GM23338 (cell line): ENCODE measurements at regions not wholly inside any gene's neighbourhood (a gene's known extent, or its start where the extent isn't known, plus 50 kb on each side); places are given as distances from the start of the nearest gene placed in this dataset.
A peak's percentile ranks its signal among the peaks of the same experiment; 100 is the strongest.

Source experiments
- ATAC-seq: fragments of 200-7000 bp; cut with Tn5 transposase; 3 replicates; pipeline ENCODE4 v1.9.1; 2020
- DNase-seq: peaks from one replicate; pipeline ENCODE4 v3.0.0-alpha.2; 2015; ENCODE audit warnings: low spot score
- H2AFZ ChIP-seq: fragments of 200-600 bp; sonication (generic); 2 replicates; pipeline ENCODE4 v1.8.0; 2016; ENCODE audit warnings: antibody characterized with exemption, mild to moderate bottlenecking, moderate library complexity
- H3F3A ChIP-seq: fragments of 200-600 bp; sonication (generic); replicated peaks from 2 replicates; pipeline ENCODE4 v1.8.0; 2017; ENCODE audit warnings: antibody characterized with exemption, mixed run types, low read depth
- H3K27ac ChIP-seq: fragments of 200-600 bp; sonication (generic); 2 replicates; pipeline ENCODE4 v1.6.1; 2016; ENCODE audit warnings: low read depth
- H3K27me3 ChIP-seq: fragments of 200-600 bp; sonication (generic); 2 replicates; pipeline ENCODE4 v1.8.0; 2016; ENCODE audit warnings: mild to moderate bottlenecking, mixed run types, moderate library complexity; ENCODE audit not compliant: insufficient read depth
- H3K36me3 ChIP-seq: fragments of 200-600 bp; sonication (generic); 2 replicates; pipeline ENCODE4 v1.8.0; 2016; ENCODE audit warnings: mild to moderate bottlenecking; ENCODE audit not compliant: insufficient read depth
- H3K4me1 ChIP-seq: fragments of 200-600 bp; sonication (generic); 2 replicates; pipeline ENCODE4 v1.8.0; 2016; ENCODE audit warnings: mild to moderate bottlenecking, moderate library complexity; ENCODE audit not compliant: insufficient read depth
- H3K4me2 ChIP-seq: fragments of 200-600 bp; sonication (generic); 2 replicates; pipeline ENCODE4 v1.7.1; 2017; ENCODE audit warnings: mixed run types
- H3K4me3 ChIP-seq: fragments of 200-600 bp; sonication (generic); 2 replicates; pipeline ENCODE4 v1.6.1; 2016; ENCODE audit warnings: mixed run types
- H3K79me2 ChIP-seq: fragments of 200-600 bp; sonication (generic); replicated peaks from 2 replicates; pipeline ENCODE4 v1.8.0; 2017; ENCODE audit warnings: mild to moderate bottlenecking; ENCODE audit not compliant: insufficient read depth
- H3K9me2 ChIP-seq: fragments of 200-600 bp; sonication (generic); 2 replicates; pipeline ENCODE4 v1.8.0; 2017; ENCODE audit not compliant: insufficient read depth
- H4K20me1 ChIP-seq: fragments of 200-600 bp; sonication (generic); replicated peaks from 2 replicates; pipeline ENCODE4 v1.8.0; 2017; ENCODE audit warnings: mild to moderate bottlenecking; ENCODE audit not compliant: insufficient read depth
- H3K27ac Mint-ChIP-seq: 2 replicates; pipeline ENCODE4 v1.8.0; 2020; ENCODE audit warnings: inconsistent platforms, mild to moderate bottlenecking, moderate library complexity, mixed read lengths
- H3K27me3 Mint-ChIP-seq: 3 replicates; pipeline ENCODE4 v1.8.0; 2022; ENCODE audit warnings: low read depth, mild to moderate bottlenecking, moderate library complexity, mixed read lengths, inconsistent platforms; ENCODE audit not compliant: insufficient read depth, poor library complexity
- H3K36me3 Mint-ChIP-seq: 3 replicates; pipeline ENCODE4 v1.8.0; 2021; ENCODE audit warnings: low read depth, mild to moderate bottlenecking, inconsistent platforms, moderate library complexity, mixed read lengths
- H3K4me1 Mint-ChIP-seq: 3 replicates; pipeline ENCODE4 v1.8.0; 2020; ENCODE audit warnings: mild to moderate bottlenecking, inconsistent platforms, mixed read lengths
- H3K4me3 Mint-ChIP-seq: 3 replicates; pipeline ENCODE4 v1.8.0; 2021; ENCODE audit warnings: moderate library complexity, mild to moderate bottlenecking, inconsistent platforms, mixed read lengths
- H3K9me3 Mint-ChIP-seq: 3 replicates; pipeline ENCODE4 v1.8.0; 2020; ENCODE audit warnings: moderate library complexity, mild to moderate bottlenecking, inconsistent platforms, mixed read lengths
- EZH2 ChIP-seq: fragments of 200-600 bp; sonication (generic); IDR thresholded peaks from one replicate; pipeline ENCODE4 v1.8.0; 2017; ENCODE audit warnings: antibody characterized with exemption, mild to moderate bottlenecking, low read depth; ENCODE audit not compliant: unreplicated experiment
- JUNB ChIP-seq: IDR thresholded peaks from one replicate; pipeline ENCODE4 v1.6.1; 2016; ENCODE audit warnings: antibody characterized with exemption; ENCODE audit not compliant: unreplicated experiment
- POLR2AphosphoS5 ChIP-seq: IDR thresholded peaks from 2 replicates; pipeline ENCODE4 v1.6.1; 2016; ENCODE audit warnings: antibody characterized with exemption, low read depth
- STAT1 ChIP-seq: IDR thresholded peaks from one replicate; pipeline ENCODE4 v1.6.1; 2016; ENCODE audit warnings: antibody characterized with exemption; ENCODE audit not compliant: unreplicated experiment
- ZNF114 ChIP-seq: fragments of 250-450 bp; sonication (Bioruptor Pico); IDR thresholded peaks from 2 replicates; pipeline ENCODE4 v1.5.0; 2020; ENCODE audit warnings: mild to moderate bottlenecking, moderate library complexity
- ZNF331 ChIP-seq: fragments of 250-450 bp; sonication (Bioruptor Pico); IDR thresholded peaks from 2 replicates; pipeline ENCODE4 v1.5.0; 2020; ENCODE audit warnings: low read depth, mild to moderate bottlenecking, moderate library complexity
- TF ChIP-seq, protein P1 (sequence below): IDR thresholded peaks from 2 replicates; pipeline ENCODE4 v1.6.1; 2016; ENCODE audit warnings: antibody characterized with exemption
- TF ChIP-seq, protein P2 (sequence below), 2 experiments: fragments of 200-600 bp in 1 of 2; sonication (generic) in 1 of 2; conservative IDR thresholded peaks; 2 replicates each; pipeline versions ENCODE4 v1.5.1 to v1.6.1; 2016 to 2017; ENCODE audit warnings: antibody characterized with exemption in 2 of 2, low read depth in 2 of 2, mild to moderate bottlenecking in 2 of 2, moderate library complexity in 1 of 2
- TF ChIP-seq, protein P3 (sequence below): fragments of 250-450 bp; sonication (Bioruptor Pico); IDR thresholded peaks from 2 replicates; pipeline ENCODE4 v1.5.0; 2020; ENCODE audit warnings: mild to moderate bottlenecking, moderate library complexity
- TF ChIP-seq, protein P4 (sequence below): IDR thresholded peaks from one replicate; pipeline ENCODE4 v1.6.1; 2018; ENCODE audit warnings: antibody characterized with exemption; ENCODE audit not compliant: unreplicated experiment

DNA sequence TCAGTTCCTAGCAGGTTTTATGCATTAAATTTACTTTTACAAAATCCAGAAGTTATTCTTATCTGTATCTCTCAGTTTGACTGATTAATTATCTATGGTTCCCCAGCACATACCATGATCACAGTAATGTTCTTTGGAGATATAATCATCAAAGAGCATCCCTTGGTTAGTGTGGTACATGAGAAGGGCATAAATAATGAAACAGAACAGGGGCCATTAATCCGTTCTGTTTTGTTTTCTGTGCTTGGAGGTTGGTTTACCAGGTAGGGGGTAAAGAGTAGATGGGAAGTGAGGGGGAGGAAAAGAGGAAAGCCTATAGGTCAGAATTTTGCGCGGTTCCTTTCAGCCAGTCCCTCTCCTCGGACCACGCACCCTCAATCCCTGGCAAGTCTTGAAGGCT is 718.7 kb upstream of the TENM3 start:
- H3K4me1 ChIP-seq: peaks cover 18% of the 10 kb centered on the region
- H3K27ac Mint-ChIP-seq: no peak overlapping the region; the same call in 1 of the 2 replicates
- H3K4me2 ChIP-seq: peak overlapping the region; percentile 22; the same call in 1 of the 2 replicates
- no peaks in the 10 kb centered on the region for H3K36me3 Mint-ChIP-seq
- H3K27me3 ChIP-seq: no peaks in the 10 kb centered on the region
- no peaks in the 10 kb centered on the region for H3K36me3 ChIP-seq
- H3F3A ChIP-seq: no peaks in the 10 kb centered on the region
- no peak overlapping the region for H3K27ac ChIP-seq
- TF ChIP-seq POLR2AphosphoS5: no peak
- H4K20me1 ChIP-seq: no peaks in the 10 kb centered on the region
- no peaks in the 10 kb centered on the region for H3K79me2 ChIP-seq
- H3K4me1 Mint-ChIP-seq: peaks cover 18% of the 10 kb centered on the region
- H3K27me3 Mint-ChIP-seq: no peaks in the 10 kb centered on the region
- no peak overlapping the region for H3K4me3 ChIP-seq
- no peak for ATAC-seq
- H2AFZ ChIP-seq: no peak overlapping the region
- H3K9me2 ChIP-seq: no peaks in the 10 kb centered on the region
- no peak overlapping the region for H3K4me3 Mint-ChIP-seq
- H3K9me3 Mint-ChIP-seq: no peaks in the 10 kb centered on the region; the same call in 2 of the 3 replicates
- DNase-seq: no peak

DNA sequence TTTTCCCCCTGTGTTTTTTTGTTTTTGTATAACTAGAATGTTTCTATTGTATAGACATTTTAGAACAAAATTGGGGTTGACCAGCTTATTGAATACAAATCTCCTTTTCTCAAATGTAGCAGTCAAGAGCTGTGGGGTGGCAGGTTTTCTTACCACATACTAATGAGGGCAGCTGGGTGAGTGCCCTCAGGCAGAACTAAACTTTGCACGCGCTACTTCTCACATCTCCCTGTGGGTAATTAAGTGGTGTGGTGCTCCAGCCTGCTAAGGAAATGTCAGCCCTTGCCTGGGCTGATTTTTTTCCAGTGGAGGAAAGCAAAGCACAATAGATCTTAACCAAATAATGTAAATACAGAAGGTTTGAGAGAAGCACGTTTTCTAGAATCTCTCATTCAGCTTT is 717.6 kb upstream of the TENM3 start:
- peaks cover 18% of the 10 kb centered on the region for H3K4me1 ChIP-seq
- Mint-ChIP-seq H3K27me3 (no peaks in the 10 kb centered on the region), H3K4me3 (no peak overlapping the region), H3K27ac (no peak overlapping the region), H3K9me3 (no peaks in the 10 kb centered on the region), H3K4me1 (peaks cover 18% of the 10 kb centered on the region), H3K36me3 (no peaks in the 10 kb centered on the region)
- no peaks in the 10 kb centered on the region for H3K9me2 ChIP-seq
- no peaks in the 10 kb centered on the region for H3F3A ChIP-seq
- no peak overlapping the region for H3K27ac ChIP-seq
- H3K36me3 ChIP-seq: no peaks in the 10 kb centered on the region
- no peak overlapping the region for H3K4me2 ChIP-seq
- no peak overlapping the region for H2AFZ ChIP-seq
- no peak for ATAC-seq
- no peak overlapping the region for H3K4me3 ChIP-seq
- no peaks in the 10 kb centered on the region for H4K20me1 ChIP-seq
- H3K79me2 ChIP-seq: no peaks in the 10 kb centered on the region
- DNase-seq: no peak
- no peaks in the 10 kb centered on the region for H3K27me3 ChIP-seq
- TF ChIP-seq, protein P1, sequence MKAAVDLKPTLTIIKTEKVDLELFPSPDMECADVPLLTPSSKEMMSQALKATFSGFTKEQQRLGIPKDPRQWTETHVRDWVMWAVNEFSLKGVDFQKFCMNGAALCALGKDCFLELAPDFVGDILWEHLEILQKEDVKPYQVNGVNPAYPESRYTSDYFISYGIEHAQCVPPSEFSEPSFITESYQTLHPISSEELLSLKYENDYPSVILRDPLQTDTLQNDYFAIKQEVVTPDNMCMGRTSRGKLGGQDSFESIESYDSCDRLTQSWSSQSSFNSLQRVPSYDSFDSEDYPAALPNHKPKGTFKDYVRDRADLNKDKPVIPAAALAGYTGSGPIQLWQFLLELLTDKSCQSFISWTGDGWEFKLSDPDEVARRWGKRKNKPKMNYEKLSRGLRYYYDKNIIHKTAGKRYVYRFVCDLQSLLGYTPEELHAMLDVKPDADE: no peak
- TF ChIP-seq EZH2: no peak
- TF ChIP-seq, protein P2, sequence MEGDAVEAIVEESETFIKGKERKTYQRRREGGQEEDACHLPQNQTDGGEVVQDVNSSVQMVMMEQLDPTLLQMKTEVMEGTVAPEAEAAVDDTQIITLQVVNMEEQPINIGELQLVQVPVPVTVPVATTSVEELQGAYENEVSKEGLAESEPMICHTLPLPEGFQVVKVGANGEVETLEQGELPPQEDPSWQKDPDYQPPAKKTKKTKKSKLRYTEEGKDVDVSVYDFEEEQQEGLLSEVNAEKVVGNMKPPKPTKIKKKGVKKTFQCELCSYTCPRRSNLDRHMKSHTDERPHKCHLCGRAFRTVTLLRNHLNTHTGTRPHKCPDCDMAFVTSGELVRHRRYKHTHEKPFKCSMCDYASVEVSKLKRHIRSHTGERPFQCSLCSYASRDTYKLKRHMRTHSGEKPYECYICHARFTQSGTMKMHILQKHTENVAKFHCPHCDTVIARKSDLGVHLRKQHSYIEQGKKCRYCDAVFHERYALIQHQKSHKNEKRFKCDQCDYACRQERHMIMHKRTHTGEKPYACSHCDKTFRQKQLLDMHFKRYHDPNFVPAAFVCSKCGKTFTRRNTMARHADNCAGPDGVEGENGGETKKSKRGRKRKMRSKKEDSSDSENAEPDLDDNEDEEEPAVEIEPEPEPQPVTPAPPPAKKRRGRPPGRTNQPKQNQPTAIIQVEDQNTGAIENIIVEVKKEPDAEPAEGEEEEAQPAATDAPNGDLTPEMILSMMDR (conservative IDR thresholded peaks at IDR 0.05; ENCODE audit: low read depth in 2 of 2): no peak
- TF ChIP-seq, protein P3, sequence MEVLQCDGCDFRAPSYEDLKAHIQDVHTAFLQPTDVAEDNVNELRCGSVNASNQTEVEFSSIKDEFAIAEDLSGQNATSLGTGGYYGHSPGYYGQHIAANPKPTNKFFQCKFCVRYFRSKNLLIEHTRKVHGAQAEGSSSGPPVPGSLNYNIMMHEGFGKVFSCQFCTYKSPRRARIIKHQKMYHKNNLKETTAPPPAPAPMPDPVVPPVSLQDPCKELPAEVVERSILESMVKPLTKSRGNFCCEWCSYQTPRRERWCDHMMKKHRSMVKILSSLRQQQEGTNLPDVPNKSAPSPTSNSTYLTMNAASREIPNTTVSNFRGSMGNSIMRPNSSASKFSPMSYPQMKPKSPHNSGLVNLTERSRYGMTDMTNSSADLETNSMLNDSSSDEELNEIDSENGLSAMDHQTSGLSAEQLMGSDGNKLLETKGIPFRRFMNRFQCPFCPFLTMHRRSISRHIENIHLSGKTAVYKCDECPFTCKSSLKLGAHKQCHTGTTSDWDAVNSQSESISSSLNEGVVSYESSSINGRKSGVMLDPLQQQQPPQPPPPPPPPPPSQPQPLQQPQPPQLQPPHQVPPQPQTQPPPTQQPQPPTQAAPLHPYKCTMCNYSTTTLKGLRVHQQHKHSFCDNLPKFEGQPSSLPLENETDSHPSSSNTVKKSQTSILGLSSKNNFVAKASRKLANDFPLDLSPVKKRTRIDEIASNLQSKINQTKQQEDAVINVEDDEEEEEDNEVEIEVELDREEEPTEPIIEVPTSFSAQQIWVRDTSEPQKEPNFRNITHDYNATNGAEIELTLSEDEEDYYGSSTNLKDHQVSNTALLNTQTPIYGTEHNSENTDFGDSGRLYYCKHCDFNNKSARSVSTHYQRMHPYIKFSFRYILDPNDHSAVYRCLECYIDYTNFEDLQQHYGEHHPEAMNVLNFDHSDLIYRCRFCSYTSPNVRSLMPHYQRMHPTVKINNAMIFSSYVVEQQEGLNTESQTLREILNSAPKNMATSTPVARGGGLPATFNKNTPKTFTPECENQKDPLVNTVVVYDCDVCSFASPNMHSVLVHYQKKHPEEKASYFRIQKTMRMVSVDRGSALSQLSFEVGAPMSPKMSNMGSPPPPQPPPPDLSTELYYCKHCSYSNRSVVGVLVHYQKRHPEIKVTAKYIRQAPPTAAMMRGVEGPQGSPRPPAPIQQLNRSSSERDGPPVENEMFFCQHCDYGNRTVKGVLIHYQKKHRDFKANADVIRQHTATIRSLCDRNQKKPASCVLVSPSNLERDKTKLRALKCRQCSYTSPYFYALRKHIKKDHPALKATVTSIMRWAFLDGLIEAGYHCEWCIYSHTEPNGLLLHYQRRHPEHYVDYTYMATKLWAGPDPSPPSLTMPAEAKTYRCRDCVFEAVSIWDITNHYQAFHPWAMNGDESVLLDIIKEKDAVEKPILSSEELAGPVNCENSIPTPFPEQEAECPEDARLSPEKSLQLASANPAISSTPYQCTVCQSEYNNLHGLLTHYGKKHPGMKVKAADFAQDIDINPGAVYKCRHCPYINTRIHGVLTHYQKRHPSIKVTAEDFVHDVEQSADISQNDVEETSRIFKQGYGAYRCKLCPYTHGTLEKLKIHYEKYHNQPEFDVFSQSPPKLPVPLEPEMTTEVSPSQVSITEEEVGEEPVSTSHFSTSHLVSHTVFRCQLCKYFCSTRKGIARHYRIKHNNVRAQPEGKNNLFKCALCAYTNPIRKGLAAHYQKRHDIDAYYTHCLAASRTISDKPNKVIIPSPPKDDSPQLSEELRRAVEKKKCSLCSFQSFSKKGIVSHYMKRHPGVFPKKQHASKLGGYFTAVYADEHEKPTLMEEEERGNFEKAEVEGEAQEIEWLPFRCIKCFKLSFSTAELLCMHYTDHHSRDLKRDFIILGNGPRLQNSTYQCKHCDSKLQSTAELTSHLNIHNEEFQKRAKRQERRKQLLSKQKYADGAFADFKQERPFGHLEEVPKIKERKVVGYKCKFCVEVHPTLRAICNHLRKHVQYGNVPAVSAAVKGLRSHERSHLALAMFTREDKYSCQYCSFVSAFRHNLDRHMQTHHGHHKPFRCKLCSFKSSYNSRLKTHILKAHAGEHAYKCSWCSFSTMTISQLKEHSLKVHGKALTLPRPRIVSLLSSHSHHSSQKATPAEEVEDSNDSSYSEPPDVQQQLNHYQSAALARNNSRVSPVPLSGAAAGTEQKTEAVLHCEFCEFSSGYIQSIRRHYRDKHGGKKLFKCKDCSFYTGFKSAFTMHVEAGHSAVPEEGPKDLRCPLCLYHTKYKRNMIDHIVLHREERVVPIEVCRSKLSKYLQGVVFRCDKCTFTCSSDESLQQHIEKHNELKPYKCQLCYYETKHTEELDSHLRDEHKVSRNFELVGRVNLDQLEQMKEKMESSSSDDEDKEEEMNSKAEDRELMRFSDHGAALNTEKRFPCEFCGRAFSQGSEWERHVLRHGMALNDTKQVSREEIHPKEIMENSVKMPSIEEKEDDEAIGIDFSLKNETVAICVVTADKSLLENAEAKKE: no peak
- TF ChIP-seq, protein P4, sequence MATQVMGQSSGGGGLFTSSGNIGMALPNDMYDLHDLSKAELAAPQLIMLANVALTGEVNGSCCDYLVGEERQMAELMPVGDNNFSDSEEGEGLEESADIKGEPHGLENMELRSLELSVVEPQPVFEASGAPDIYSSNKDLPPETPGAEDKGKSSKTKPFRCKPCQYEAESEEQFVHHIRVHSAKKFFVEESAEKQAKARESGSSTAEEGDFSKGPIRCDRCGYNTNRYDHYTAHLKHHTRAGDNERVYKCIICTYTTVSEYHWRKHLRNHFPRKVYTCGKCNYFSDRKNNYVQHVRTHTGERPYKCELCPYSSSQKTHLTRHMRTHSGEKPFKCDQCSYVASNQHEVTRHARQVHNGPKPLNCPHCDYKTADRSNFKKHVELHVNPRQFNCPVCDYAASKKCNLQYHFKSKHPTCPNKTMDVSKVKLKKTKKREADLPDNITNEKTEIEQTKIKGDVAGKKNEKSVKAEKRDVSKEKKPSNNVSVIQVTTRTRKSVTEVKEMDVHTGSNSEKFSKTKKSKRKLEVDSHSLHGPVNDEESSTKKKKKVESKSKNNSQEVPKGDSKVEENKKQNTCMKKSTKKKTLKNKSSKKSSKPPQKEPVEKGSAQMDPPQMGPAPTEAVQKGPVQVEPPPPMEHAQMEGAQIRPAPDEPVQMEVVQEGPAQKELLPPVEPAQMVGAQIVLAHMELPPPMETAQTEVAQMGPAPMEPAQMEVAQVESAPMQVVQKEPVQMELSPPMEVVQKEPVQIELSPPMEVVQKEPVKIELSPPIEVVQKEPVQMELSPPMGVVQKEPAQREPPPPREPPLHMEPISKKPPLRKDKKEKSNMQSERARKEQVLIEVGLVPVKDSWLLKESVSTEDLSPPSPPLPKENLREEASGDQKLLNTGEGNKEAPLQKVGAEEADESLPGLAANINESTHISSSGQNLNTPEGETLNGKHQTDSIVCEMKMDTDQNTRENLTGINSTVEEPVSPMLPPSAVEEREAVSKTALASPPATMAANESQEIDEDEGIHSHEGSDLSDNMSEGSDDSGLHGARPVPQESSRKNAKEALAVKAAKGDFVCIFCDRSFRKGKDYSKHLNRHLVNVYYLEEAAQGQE: no peak
- no peak for TF ChIP-seq JUNB
- no peak for TF ChIP-seq ZNF331 (CRISPR knock-in tag)
- TF ChIP-seq STAT1: no peak
- TF ChIP-seq ZNF114 (CRISPR knock-in tag): no peak
